GM12891 (cell line): ENCODE measurements at regions not wholly inside any gene's neighbourhood (a gene's known extent, or its start where the extent isn't known, plus 50 kb on each side); places are given as distances from the start of the nearest gene placed in this dataset.

Experiments
- POLR2A ChIP-seq: IDR thresholded peaks from 2 replicates; pipeline ENCODE4 v1.6.1; 2011; ENCODE audit warnings: low read depth, low read length, control low read depth
- POLR2AphosphoS5 ChIP-seq: IDR thresholded peaks from 2 replicates; pipeline ENCODE4 v1.6.1; 2011; ENCODE audit warnings: low read depth, low read length, control low read depth
- SPI1 ChIP-seq: IDR thresholded peaks from 2 replicates; pipeline ENCODE4 v1.6.1; 2011; ENCODE audit warnings: low read depth, low read length, control low read depth

- TF ChIP-seq POLR2A (no peak), POLR2AphosphoS5 (no peak), SPI1 (peak; percentile 86)
Observed at GRCh38 chr4:180811556-180811955, 1431.6 kb upstream of the TENM3 start.
